GM21576 (cell line): ENCODE measurements at regions not wholly inside any gene's neighbourhood (a gene's known extent, or its start where the extent isn't known, plus 50 kb on each side); places are given as distances from the start of the nearest gene placed in this dataset.

Experiments used
- ATAC-seq: cut with Tn5 transposase; IDR thresholded peaks from one replicate; pipeline ENCODE4 v1.9.1; 2021; ENCODE audit warnings: mild to moderate bottlenecking, moderate library complexity; ENCODE audit not compliant: unreplicated experiment

GRCh38 chr7:142420554-142421362 is 162.9 kb upstream of the PRSS58 start:
- ATAC-seq, result no peak

- no peak for ATAC-seq
Observed at GRCh38 chr7:142418326-142418725, 160.5 kb upstream of the PRSS58 start.

- no peak for ATAC-seq
Observed at GRCh38 chr7:142414915-142415314, 157.1 kb upstream of the PRSS58 start.

- ATAC-seq, result peak; percentile 66
Observed at GRCh38 chr7:142414135-142414534, 156.3 kb upstream of the PRSS58 start.

- ATAC-seq, result no peak
Observed at GRCh38 chr7:142413280-142414000, 155.6 kb upstream of the PRSS58 start.

GRCh38 chr7:142412551-142413193 is 154.8 kb upstream of the PRSS58 start:
- ATAC-seq, result peak; percentile 81

- ATAC-seq, result no peak
Observed at GRCh38 chr7:142409471-142409870, 151.6 kb upstream of the PRSS58 start.

GRCh38 chr7:142408794-142409193 is 150.9 kb upstream of the PRSS58 start:
- ATAC-seq, result no peak

- no peak for ATAC-seq
Observed at GRCh38 chr7:142407939-142408570, 150.2 kb upstream of the PRSS58 start.

- no peak for ATAC-seq
Observed at GRCh38 chr7:142405122-142405765, 147.4 kb upstream of the PRSS58 start.

- ATAC-seq, result no peak
Observed at GRCh38 chr7:142401951-142402350, 144.1 kb upstream of the PRSS58 start.

- ATAC-seq, result no peak
Observed at GRCh38 chr7:142400042-142400533, 142.2 kb upstream of the PRSS58 start.

- ATAC-seq, result no peak
Observed at GRCh38 chr7:142391191-142391992, 133.5 kb upstream of the PRSS58 start.

GRCh38 chr7:142389544-142389943 is 131.7 kb upstream of the PRSS58 start:
- ATAC-seq, result no peak

GRCh38 chr7:142385491-142386340 is 127.9 kb upstream of the PRSS58 start:
- peak; percentile 82 for ATAC-seq

GRCh38 chr7:142384493-142384922 is 126.7 kb upstream of the PRSS58 start:
- no peak for ATAC-seq

- ATAC-seq, result no peak
Observed at GRCh38 chr7:142383841-142384492, 126.1 kb upstream of the PRSS58 start.

GRCh38 chr7:142381727-142382390 is 124.0 kb upstream of the PRSS58 start:
- ATAC-seq, result no peak
